Lower lobe of right lung (tissue), 2 donors: ENCODE measurements at regions not wholly inside any gene's neighbourhood (a gene's known extent, or its start where the extent isn't known, plus 50 kb on each side); places are given as distances from the start of the nearest gene placed in this dataset.

Experiments
- ATAC-seq, 2 donors: fragments of 200-7000 bp; cut with Tn5 transposase; one replicate each; pipeline ENCODE4 v1.9.1; 2020 to 2022; ENCODE audit warnings: mild to moderate bottlenecking in 2 of 2, moderate library complexity in 2 of 2
- DNase-seq: peaks from one replicate; pipeline ENCODE4 v3.0.0-alpha.2; 2020
- H3K27ac ChIP-seq: fragments of 200-600 bp; one replicate; pipeline ENCODE4 v1.8.0; 2022
- H3K27me3 ChIP-seq: fragments of 200-600 bp; one replicate; pipeline ENCODE4 v1.8.0; 2022; ENCODE audit warnings: low read depth
- H3K36me3 ChIP-seq: fragments of 200-600 bp; one replicate; pipeline ENCODE4 v1.8.0; 2022; ENCODE audit warnings: mild to moderate bottlenecking
- H3K4me1 ChIP-seq: fragments of 200-600 bp; one replicate; pipeline ENCODE4 v1.8.0; 2022
- H3K4me3 ChIP-seq: fragments of 200-600 bp; one replicate; pipeline ENCODE4 v1.8.0; 2022; ENCODE audit warnings: mild to moderate bottlenecking
- H3K9me3 ChIP-seq: fragments of 200-600 bp; one replicate; pipeline ENCODE4 v1.8.0; 2022
- intact Hi-C: fragments of 100-400 bp; cut with DNase I; formaldehyde crosslinking; loops from one replicate; pipeline ENCODE4 v1.11.0; 2022
- TF ChIP-seq, protein P1 (sequence below): fragments of 200-600 bp; IDR thresholded peaks from one replicate; pipeline ENCODE4 v1.8.0; 2022; ENCODE audit warnings: antibody characterized with exemption, mild to moderate bottlenecking
- donor health status: DM: no; HTN: yes; CAD: no; lungs with severe emphysema.

DNA sequence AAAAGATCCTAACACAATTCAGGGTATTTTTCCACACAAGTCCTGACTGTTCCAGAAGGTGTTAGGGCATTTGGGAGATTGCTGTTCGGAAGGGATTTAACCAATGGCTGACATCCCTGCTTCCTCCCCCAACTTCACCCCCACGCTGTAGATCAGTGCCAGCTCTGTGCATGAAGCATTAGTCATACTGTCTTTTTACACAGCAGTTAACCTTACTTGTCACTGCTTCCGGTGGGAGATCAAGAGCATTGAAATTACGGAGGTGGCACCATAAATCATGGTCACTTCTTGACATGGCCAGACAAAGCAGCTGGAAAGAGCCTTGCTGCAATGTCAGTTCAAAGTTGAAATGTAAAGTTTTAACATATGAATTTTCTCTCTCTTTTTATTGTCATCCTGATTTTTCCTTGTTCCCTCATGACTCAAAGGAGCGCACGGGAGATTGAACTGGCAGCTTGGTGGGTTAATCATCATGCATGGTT, 70.2 kb downstream of the HRH4 start:
- no peak overlapping the region for H3K27ac ChIP-seq
- TF ChIP-seq, protein P1, sequence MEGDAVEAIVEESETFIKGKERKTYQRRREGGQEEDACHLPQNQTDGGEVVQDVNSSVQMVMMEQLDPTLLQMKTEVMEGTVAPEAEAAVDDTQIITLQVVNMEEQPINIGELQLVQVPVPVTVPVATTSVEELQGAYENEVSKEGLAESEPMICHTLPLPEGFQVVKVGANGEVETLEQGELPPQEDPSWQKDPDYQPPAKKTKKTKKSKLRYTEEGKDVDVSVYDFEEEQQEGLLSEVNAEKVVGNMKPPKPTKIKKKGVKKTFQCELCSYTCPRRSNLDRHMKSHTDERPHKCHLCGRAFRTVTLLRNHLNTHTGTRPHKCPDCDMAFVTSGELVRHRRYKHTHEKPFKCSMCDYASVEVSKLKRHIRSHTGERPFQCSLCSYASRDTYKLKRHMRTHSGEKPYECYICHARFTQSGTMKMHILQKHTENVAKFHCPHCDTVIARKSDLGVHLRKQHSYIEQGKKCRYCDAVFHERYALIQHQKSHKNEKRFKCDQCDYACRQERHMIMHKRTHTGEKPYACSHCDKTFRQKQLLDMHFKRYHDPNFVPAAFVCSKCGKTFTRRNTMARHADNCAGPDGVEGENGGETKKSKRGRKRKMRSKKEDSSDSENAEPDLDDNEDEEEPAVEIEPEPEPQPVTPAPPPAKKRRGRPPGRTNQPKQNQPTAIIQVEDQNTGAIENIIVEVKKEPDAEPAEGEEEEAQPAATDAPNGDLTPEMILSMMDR, result no peak
- no peaks in the 10 kb centered on the region for H3K36me3 ChIP-seq
- no peak overlapping the region for H3K4me3 ChIP-seq
- intact Hi-C loops, result no loop called here
- DNase-seq (no peak), ATAC-seq (no peak)
- no peaks in the 10 kb centered on the region for H3K9me3 ChIP-seq
- no peaks in the 10 kb centered on the region for H3K4me1 ChIP-seq
- H3K27me3 ChIP-seq, result no peaks in the 10 kb centered on the region

DNA sequence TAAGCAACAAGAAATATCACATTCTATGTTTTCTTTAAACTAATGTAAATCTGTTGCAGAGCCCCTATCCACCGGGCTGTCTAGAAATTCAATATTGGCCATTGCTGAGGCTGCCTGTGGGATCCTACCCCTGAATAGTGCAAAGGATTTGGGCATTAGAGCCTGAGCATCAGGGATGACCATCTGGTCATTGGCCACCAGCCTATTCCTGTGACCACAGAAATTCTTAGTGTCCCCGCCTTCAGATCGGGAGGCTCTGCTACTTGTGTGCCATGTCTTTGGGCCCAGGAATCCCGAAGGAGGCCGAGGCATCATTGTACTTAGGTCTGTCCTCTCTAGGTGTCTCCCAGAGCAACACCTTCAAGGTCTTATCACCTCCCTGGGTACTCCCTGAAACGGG, 73.8 kb downstream of the HRH4 start:
- H3K9me3 ChIP-seq, result no peaks in the 10 kb centered on the region
- no peak for ATAC-seq
- DNase-seq, result no peak
- H3K36me3 ChIP-seq, result no peaks in the 10 kb centered on the region
- H3K27ac ChIP-seq, result no peak overlapping the region
- no peaks in the 10 kb centered on the region for H3K4me1 ChIP-seq
- H3K4me3 ChIP-seq, result no peak overlapping the region
- intact Hi-C loops, result no loop called here
- no peaks in the 10 kb centered on the region for H3K27me3 ChIP-seq
- TF ChIP-seq, protein P1, result no peak

DNA sequence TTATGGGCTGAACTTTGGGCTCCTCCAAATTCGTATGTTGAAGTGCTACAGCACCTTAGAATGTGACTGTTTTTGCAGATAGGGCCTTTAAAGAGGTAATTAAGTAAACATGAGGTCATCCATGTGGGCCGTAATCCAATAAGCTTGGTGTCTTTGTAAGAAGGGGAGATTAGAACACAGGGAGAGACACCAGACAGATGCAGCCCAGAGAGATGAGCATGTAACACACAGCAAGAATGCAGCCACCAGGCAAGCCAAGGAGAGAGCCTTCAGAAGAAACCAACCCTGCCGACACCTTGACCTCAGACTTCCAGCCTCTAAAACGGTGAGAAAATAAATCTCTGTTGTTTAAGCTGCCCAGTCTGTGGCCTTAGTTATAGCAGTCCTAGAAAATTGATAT, 74.3 kb downstream of the HRH4 start:
- H3K9me3 ChIP-seq, result no peaks in the 10 kb centered on the region
- ATAC-seq (no peak), DNase-seq (no peak)
- intact Hi-C loops, result no loop called here
- H3K36me3 ChIP-seq, result no peaks in the 10 kb centered on the region
- no peak overlapping the region for H3K4me3 ChIP-seq
- no peak overlapping the region for H3K27ac ChIP-seq
- H3K27me3 ChIP-seq, result no peaks in the 10 kb centered on the region
- H3K4me1 ChIP-seq, result no peaks in the 10 kb centered on the region
- TF ChIP-seq, protein P1, result no peak

DNA sequence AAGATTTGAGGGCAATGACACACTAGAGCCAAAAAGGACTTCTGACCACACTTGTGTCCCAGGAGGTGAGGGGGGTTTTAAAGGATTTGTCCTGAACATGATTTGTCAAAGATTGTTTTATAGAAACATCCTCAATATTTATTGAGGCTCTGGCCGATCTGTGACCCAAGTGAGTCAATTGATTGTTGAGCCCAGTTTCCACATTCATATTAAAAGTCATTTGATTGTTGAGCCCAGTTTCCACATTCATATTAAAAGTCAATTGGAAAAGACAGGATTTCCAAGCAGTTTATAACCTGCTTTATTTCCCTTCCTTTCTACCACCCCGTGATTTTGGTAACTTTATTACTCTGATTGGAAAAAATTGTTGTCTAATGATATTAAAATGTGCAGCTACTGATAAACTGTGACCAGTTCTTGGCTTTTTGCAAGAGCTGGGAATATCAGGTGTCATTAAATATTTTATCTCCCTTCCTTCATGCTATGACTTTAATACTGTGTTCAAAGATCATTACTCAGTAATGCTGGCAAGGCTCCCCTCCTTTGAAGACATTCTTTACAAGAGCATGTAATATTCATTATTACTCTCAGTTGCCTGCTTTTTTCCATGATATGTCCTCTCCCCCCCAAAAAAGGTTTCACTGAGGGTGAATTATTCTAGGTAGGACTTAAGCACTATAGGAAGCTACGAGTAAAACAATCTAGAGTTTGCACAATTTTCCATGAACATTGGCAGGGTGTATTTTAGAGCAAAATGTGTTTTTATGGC, 75.3 kb downstream of the HRH4 start:
- TF ChIP-seq, protein P1, result no peak
- no peaks in the 10 kb centered on the region for H3K36me3 ChIP-seq
- no peaks in the 10 kb centered on the region for H3K27me3 ChIP-seq
- H3K27ac ChIP-seq, result no peak overlapping the region
- no peak overlapping the region for H3K4me3 ChIP-seq
- H3K9me3 ChIP-seq, result no peaks in the 10 kb centered on the region
- ATAC-seq (no peak), DNase-seq (no peak)
- H3K4me1 ChIP-seq, result no peaks in the 10 kb centered on the region
- intact Hi-C loops, result no loop called here

DNA sequence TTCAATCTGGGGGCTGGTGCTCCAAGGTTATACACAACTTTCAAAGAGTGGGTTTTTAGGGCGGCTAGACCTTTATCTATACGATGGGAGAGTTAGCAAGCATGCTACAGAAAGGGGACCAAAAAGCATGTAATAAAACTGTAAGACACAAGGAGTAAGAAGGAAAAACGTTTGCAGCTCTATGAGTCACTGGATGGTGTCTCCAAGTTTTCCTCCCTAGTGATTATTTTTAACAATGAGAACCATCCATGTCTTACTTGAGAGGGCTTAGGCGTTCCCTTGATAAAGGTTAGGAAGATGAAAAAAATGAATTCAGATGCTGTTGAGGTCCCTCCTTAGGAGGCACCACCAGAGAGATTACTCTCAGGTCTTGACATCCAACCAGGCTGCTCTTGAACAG, 75.9 kb downstream of the HRH4 start:
- Histone ChIP-seq H3K27ac (no peak overlapping the region), H3K27me3 (no peaks in the 10 kb centered on the region), H3K9me3 (no peaks in the 10 kb centered on the region), H3K4me3 (no peak overlapping the region), H3K4me1 (no peaks in the 10 kb centered on the region), H3K36me3 (no peaks in the 10 kb centered on the region)
- TF ChIP-seq, protein P1, result no peak
- ATAC-seq (no peak), DNase-seq (no peak)
- intact Hi-C loops, result no loop called here
